ENCODE measurements at regions not wholly inside any gene's neighbourhood (a gene's known extent, or its start where the extent isn't known, plus 50 kb on each side); places are given as distances from the start of the nearest gene placed in this dataset.
"Not testable (repeated sequence)": the region's sequence is repeated elsewhere in the genome, so short reads cannot be mapped to it uniquely, and the experiment has no call there.

DNA sequence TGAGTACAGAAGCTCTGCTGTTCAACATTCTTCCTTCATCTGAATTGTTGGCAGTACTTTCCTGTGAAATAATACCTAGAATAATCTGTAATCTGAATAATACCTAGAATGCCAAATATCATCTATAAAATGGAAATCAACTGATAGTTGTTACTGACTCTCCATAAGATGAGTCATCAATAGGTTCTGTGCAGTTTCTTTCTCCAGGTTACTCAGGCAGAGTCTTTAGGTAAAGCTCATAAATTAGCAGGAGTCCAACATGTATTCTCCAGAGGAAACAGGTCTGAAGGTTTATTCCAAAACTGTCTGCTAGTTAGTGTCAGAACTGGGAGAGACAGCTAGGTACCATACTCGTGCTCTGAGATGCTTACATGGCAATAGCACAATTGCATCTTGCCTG lies 282.0 kb upstream of the MAP2 start:
- DNase-seq (ENCODE audit: low read depth) = no peak
- TF ChIP-seq, protein P1, sequence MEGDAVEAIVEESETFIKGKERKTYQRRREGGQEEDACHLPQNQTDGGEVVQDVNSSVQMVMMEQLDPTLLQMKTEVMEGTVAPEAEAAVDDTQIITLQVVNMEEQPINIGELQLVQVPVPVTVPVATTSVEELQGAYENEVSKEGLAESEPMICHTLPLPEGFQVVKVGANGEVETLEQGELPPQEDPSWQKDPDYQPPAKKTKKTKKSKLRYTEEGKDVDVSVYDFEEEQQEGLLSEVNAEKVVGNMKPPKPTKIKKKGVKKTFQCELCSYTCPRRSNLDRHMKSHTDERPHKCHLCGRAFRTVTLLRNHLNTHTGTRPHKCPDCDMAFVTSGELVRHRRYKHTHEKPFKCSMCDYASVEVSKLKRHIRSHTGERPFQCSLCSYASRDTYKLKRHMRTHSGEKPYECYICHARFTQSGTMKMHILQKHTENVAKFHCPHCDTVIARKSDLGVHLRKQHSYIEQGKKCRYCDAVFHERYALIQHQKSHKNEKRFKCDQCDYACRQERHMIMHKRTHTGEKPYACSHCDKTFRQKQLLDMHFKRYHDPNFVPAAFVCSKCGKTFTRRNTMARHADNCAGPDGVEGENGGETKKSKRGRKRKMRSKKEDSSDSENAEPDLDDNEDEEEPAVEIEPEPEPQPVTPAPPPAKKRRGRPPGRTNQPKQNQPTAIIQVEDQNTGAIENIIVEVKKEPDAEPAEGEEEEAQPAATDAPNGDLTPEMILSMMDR (conservative IDR thresholded peaks at IDR 0.05; ENCODE audit: low read depth, low read length) = no peak
- H3K4me3 ChIP-seq (ENCODE audit: low read depth, low read length) = no peak overlapping the region

DNA sequence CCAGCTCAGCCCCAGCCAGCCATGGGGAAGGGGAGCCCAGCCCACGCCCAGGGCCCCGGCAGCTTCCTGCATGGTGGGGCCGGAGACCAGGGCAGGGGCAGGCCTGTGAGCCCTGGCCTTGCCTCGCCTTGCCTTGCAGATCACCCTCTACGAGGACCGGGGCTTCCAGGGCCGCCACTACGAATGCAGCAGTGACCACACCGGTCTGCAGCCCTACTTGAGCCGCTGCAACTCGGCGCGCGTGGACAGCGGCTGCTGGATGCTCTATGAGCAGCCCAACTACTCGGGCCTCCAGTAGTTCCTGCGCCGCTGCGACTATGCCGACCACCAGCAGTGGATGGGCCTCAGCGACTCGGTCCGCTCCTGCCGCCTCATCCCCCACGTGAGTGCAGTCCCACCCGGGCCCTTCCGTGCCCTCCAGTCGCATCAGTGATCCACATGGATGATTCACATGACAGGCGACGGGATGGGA lies 278.6 kb upstream of the MAP2 start:
- DNase-seq (ENCODE audit: low read depth) = not testable (repeated sequence)

DNA sequence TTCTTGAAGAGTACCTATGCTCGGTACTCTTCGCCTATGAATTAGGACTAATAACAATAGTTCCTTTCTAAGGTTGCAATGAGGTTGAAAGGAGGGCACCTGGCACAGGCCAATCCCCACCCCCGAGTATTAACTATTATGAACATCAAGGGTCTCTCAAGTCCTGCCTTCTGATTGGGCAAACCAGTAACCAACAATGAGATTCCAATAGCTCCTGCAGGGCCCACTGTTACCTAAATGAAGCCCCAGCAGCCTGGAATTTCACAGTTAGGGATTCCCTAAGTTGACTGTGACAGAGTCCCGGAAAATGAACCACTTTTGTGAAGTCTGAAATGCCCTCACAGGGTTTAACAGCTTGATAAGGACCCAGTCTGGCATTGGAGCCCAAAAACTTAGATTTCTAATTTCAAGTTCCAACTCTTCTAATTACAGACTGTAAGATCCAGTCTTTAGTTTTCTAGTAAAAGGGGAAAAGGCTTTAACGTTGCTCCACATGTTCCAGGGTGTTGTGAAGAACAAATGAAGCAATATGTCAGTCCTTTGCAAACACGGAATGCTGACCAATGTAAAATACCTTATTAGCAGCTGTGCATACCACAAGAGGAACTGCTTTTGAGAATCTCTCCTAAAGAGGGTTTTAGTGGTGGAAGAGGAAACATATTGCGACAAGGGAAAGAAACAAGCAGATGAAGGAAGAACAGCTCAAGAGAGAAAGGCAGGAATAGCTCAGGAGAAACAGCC lies 277.7 kb upstream of the MAP2 start:
- TF ChIP-seq, protein P1 (conservative IDR thresholded peaks at IDR 0.05; ENCODE audit: low read depth, low read length) = no peak
- H3K4me3 ChIP-seq (ENCODE audit: low read depth, low read length) = no peak overlapping the region
- DNase-seq (ENCODE audit: low read depth) = no peak

More for the DNA sequence above, 278.6 kb upstream of the MAP2 start:
- not testable (repeated sequence) for H3K4me3 ChIP-seq (ENCODE audit: low read depth, low read length)

DNA sequence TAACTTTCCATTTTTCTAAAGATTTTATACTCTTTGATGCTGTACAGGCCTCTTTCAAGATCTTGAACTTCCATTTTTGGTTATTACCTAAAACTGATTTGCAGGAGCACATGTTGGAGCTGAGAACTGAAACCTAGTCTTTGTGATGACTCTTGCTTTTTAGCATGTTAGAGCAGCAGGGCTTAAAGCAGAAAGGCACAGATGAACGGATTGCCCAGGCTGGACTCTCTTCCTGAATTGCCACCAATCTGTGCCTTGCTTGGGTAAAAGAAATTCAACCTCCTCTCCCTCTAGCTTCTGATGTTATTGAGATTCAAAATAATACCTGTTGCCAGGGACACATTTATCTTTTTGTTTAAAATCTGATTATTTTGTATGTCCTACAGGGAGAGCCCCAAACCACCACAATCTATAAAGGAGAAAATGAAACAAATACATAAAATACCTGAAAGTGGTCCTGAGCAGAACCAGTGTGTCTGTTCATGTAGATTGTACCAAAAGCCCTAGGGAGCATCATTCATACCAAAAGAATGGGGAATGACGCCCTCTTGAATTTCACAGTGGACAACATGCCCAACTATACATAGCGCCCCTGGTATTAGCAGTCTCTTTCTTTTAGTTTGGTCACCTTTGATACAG lies 277.0 kb upstream of the MAP2 start:
- H3K4me3 ChIP-seq (ENCODE audit: low read depth, low read length) = no peak overlapping the region
- TF ChIP-seq, protein P1 (conservative IDR thresholded peaks at IDR 0.05; ENCODE audit: low read depth, low read length) = no peak
- DNase-seq (ENCODE audit: low read depth) = no peak

DNA sequence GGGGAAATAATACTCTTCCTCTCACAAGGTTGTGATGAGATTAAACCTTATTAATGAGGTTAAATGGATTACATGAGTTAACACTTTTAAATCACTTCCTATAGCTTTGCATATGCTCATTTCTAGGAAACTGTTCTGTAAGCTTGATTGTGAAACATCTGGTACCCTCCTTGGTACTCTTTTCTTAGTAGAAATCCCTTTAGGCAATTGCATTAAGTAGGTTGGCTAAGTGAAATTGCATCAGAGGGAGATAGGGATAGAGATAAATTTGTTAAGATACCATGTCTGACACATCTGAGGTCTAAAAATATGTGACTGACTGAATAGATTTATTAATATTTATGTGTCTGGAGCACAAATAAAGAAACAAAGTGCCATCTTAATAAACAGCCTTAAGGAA lies 275.9 kb upstream of the MAP2 start:
- H3K4me3 ChIP-seq (ENCODE audit: low read depth, low read length) = no peak overlapping the region
- TF ChIP-seq, protein P1 (conservative IDR thresholded peaks at IDR 0.05; ENCODE audit: low read depth, low read length) = no peak
- DNase-seq (ENCODE audit: low read depth) = no peak

DNA sequence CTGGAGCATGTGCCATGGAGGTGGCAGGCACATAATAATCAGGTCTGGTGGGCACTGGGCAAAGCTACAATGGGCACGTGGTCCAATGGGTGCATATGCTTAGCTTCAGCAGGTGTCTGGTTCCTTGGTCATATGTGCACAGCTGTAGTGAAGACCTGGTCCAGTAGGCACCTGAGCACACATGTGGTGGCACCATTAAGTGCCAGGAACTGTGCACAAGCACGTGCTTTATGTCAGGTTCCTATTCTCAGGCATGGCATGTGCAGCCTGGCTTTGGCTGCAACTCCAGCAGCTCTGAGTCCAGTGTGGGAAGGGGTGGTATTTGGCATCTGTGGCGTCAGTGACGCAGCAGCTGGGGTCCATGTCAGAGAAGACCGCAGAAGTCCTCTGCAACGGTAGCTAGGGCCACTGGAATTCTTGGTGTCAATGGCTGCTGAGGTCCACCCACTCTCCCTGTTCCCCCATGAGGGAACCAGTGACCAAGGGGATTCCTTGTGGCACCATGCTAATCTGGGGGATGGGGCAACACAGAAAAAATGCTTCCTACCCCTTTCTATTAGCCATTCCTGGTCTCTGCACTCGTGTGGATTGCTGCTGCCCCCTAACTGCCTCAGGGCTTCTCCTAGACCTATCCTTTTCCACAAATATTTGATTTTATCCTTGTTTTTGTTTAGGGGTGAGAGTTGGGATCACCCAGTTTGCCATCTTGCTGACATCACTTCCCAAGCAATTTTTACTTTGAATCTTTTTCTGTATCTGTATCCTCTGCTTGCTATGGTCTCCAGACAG lies 262.9 kb upstream of the MAP2 start:
- no peak for DNase-seq (ENCODE audit: low read depth)
- H3K4me3 ChIP-seq (ENCODE audit: low read depth, low read length) = no peak overlapping the region
- TF ChIP-seq, protein P1 (conservative IDR thresholded peaks at IDR 0.05; ENCODE audit: low read depth, low read length) = no peak

DNA sequence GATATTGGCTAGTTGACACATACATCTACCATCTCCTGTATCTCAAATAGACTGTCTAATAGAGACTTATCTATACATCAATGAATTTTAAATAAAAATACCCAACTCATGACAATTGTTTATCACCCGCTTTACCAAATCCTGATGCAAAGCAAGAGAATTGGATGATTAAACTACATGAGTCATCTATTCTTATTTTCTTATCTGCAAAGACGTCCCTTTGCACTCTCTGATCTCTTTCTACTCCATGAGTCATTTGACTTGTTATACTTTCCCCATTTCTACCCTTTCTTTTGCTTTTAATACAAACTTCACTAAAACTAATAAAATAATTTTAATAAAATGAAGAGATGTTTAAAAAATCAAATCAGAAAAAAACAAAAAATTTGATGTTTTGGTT lies 261.7 kb upstream of the MAP2 start:
- no peak for DNase-seq (ENCODE audit: low read depth)
- no peak overlapping the region for H3K4me3 ChIP-seq (ENCODE audit: low read depth, low read length)
- TF ChIP-seq, protein P1 (conservative IDR thresholded peaks at IDR 0.05; ENCODE audit: low read depth, low read length) = no peak
